ENCODE measurements at regions not wholly inside any gene's neighbourhood (a gene's known extent, or its start where the extent isn't known, plus 50 kb on each side); places are given as distances from the start of the nearest gene placed in this dataset.

GRCh38 chr22:49017482-49018329 is 810.0 kb downstream of the BRD1 start:
- no peak overlapping the region for H3K27ac Mint-ChIP-seq (ENCODE audit: unreplicated experiment)

DNA sequence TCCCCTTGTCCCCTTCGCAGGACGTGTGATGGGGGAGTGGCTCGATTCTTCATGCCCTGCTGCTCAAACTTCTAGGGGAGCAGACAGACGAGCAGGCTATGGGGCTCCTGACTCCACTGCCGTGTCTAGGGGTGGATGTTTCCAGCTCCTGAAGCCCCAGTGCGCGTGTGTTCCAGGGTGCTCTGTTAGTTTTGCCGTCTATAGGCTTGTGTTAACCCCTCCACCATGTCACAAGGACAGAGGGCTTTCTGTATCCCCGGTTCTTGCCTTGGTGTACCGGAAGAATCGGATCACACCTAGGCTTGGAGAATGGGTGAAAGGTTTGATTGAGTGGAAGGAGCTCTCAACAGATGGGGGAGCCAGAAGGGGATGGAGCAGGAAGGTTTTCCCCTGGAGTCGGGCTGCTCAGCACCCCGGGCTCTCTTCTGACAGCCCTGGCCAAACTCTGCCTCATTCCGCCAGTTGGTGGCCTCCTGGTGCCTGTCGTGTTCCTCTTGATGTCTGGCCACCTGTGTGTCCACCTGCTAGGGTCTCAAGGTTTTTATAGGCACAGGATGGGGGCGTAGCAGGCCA is 810.7 kb downstream of the BRD1 start:
- no peaks in the 10 kb centered on the region for H3K27me3 Mint-ChIP-seq (ENCODE audit: low read depth)
- no peak overlapping the region for H3K4me3 Mint-ChIP-seq
- H3K9me3 Mint-ChIP-seq = no peaks in the 10 kb centered on the region
- H3K27ac Mint-ChIP-seq (ENCODE audit: unreplicated experiment) = no peak overlapping the region
- no peaks in the 10 kb centered on the region for H3K36me3 Mint-ChIP-seq (ENCODE audit: low read depth)
- no peak for DNase-seq (ENCODE audit: low read depth, low spot score)
- TF ChIP-seq CTCF (conservative IDR thresholded peaks at IDR 0.05) = no peak
- H3K4me1 Mint-ChIP-seq = peaks cover 13% of the 10 kb centered on the region

More at GRCh38 chr22:49017482-49018329, 810.0 kb downstream of the BRD1 start:
- H3K9me3 Mint-ChIP-seq = no peaks in the 10 kb centered on the region
- H3K4me3 Mint-ChIP-seq = no peak overlapping the region
- no peaks in the 10 kb centered on the region for H3K36me3 Mint-ChIP-seq (ENCODE audit: low read depth)
- no peaks in the 10 kb centered on the region for H3K27me3 Mint-ChIP-seq (ENCODE audit: low read depth)
- peaks cover 13% of the 10 kb centered on the region for H3K4me1 Mint-ChIP-seq
- TF ChIP-seq CTCF (conservative IDR thresholded peaks at IDR 0.05) = no peak
- DNase-seq (ENCODE audit: low read depth, low spot score) = no peak

- H3K27ac Mint-ChIP-seq (ENCODE audit: unreplicated experiment) = no peak overlapping the region
- H3K27me3 Mint-ChIP-seq (ENCODE audit: low read depth) = no peaks in the 10 kb centered on the region
- TF ChIP-seq CTCF (conservative IDR thresholded peaks at IDR 0.05) = no peak
- no peak for DNase-seq (ENCODE audit: low read depth, low spot score)
- H3K4me3 Mint-ChIP-seq = no peak overlapping the region
- peaks cover 13% of the 10 kb centered on the region for H3K4me1 Mint-ChIP-seq
- no peaks in the 10 kb centered on the region for H3K36me3 Mint-ChIP-seq (ENCODE audit: low read depth)
- no peaks in the 10 kb centered on the region for H3K9me3 Mint-ChIP-seq
Observed at GRCh38 chr22:49015993-49016908, 811.4 kb downstream of the BRD1 start.

GRCh38 chr22:49015459-49015858 is 812.2 kb downstream of the BRD1 start:
- Mint-ChIP-seq H3K27ac (ENCODE audit: unreplicated experiment) (no peak overlapping the region), H3K36me3 (ENCODE audit: low read depth) (no peaks in the 10 kb centered on the region), H3K9me3 (no peaks in the 10 kb centered on the region), H3K4me1 (peaks cover 13% of the 10 kb centered on the region), H3K4me3 (no peak overlapping the region), H3K27me3 (ENCODE audit: low read depth) (no peaks in the 10 kb centered on the region)
- DNase-seq (ENCODE audit: low read depth, low spot score) = no peak
- no peak for TF ChIP-seq CTCF (conservative IDR thresholded peaks at IDR 0.05)

Measured in neural crest cell (in vitro differentiated cells).